ENCODE measurements at regions not wholly inside any gene's neighbourhood (a gene's known extent, or its start where the extent isn't known, plus 50 kb on each side); places are given as distances from the start of the nearest gene placed in this dataset.

GRCh38 chr2:122864728-122865127 is 1109.3 kb downstream of the TSN start:
- TF ChIP-seq, protein P1, sequence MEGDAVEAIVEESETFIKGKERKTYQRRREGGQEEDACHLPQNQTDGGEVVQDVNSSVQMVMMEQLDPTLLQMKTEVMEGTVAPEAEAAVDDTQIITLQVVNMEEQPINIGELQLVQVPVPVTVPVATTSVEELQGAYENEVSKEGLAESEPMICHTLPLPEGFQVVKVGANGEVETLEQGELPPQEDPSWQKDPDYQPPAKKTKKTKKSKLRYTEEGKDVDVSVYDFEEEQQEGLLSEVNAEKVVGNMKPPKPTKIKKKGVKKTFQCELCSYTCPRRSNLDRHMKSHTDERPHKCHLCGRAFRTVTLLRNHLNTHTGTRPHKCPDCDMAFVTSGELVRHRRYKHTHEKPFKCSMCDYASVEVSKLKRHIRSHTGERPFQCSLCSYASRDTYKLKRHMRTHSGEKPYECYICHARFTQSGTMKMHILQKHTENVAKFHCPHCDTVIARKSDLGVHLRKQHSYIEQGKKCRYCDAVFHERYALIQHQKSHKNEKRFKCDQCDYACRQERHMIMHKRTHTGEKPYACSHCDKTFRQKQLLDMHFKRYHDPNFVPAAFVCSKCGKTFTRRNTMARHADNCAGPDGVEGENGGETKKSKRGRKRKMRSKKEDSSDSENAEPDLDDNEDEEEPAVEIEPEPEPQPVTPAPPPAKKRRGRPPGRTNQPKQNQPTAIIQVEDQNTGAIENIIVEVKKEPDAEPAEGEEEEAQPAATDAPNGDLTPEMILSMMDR (conservative IDR thresholded peaks at IDR 0.05), result no peak
- H3K27ac ChIP-seq, result no peak overlapping the region

DNA sequence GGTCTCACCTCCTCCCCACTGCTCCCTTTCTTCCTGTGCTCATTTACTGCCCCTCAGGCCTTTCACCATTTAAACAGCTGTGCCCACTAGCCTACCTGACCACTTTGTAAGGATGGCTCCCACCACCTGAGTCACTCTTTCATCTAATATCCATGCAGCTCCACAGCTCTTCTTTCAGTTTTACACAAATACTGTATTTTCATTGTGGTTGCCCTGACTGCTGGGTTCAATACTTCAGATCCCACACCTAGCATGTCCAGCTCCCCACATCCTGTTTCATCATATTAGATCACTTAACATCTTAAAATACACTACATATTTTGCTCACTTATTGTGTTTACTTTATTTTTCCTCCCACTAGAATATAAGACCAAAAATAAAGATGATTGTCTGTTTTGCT is 1110.6 kb downstream of the TSN start:
- TF ChIP-seq, protein P1 (conservative IDR thresholded peaks at IDR 0.05), result no peak
- no peak overlapping the region for H3K27ac ChIP-seq

- TF ChIP-seq, protein P1 (conservative IDR thresholded peaks at IDR 0.05), result no peak
- H3K27ac ChIP-seq, result no peak overlapping the region
Measured at GRCh38 chr2:122867941-122868340, 1112.5 kb downstream of the TSN start.

DNA sequence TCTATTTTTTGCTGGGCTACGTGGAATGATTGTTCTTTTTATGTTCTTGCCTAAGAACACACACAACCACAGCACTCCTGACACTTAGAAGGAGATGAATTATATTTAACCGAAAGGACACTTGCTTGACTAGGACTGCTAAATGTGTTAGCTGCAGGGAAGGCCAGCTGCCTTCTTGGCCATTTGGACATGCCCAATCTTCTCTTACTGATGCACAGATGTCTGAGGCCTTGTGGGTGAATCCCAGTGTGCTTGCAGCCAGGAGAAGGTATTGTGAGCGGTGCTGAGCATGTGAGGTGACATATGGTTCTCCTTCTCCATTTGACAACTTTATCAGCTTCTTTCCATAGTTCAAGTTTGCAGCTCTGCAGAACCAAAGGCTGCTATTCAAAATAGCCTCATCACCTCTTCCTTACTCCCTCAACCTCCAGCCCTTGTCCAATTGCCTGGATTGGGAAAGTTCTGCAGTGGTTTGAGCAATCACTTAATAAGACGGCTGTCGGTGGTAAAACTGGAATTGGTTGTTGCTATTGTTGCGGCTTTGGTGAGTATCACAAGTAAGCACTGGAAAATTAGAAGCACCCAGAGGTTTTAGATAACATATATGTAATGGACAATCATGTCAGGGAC is 1113.3 kb downstream of the TSN start:
- no peak overlapping the region for H3K27ac ChIP-seq
- TF ChIP-seq, protein P1 (conservative IDR thresholded peaks at IDR 0.05), result no peak

GRCh38 chr2:122873951-122874350 is 1118.5 kb downstream of the TSN start:
- no peak overlapping the region for H3K27ac ChIP-seq

DNA sequence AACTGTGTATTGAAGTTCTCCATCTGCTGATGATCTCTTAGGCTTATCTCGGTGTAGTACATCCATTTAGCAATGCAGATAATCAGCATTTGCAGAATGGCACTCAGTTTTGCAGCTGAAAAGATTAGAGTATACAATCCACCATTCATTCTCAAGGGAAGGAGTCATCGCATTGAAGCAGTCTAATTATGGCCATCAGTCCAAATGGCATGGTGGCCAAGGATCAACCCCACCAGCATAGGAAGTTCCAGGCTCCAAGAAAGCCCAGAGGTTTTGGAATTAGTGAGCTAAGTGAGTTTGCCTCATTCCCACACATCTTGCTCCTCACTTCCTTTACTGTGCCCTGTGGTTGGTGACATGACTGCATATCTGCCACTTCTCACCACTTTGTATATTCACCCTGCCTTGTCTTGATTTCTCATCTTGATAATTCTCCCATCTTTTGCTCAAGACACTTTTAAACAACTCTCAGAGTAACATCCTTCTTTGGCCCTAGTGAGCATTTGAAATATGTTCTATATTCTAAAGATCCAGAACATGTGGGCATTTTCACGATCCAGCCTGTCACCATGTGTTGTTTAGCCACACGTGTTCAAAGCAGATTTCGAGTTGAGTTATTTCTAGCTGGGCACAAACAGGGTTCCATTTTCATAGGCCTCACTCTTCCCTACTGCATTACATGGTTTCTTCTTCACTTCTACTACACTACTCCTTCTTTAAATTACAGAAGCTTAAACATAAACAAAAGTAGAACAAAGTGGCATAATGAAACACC is 1119.8 kb downstream of the TSN start:
- TF ChIP-seq, protein P1 (conservative IDR thresholded peaks at IDR 0.05), result no peak

More at GRCh38 chr2:122873951-122874350, 1118.5 kb downstream of the TSN start:
- TF ChIP-seq, protein P1 (conservative IDR thresholded peaks at IDR 0.05), result no peak

GRCh38 chr2:122883849-122884248 is 1128.4 kb downstream of the TSN start:
- TF ChIP-seq, protein P1 (conservative IDR thresholded peaks at IDR 0.05), result no peak
- H3K27ac ChIP-seq, result no peak overlapping the region

More for the DNA sequence above, 1119.8 kb downstream of the TSN start:
- H3K27ac ChIP-seq, result no peak overlapping the region

All from VCaP (cell line).